Tibial nerve (tissue), 4 donors: ENCODE measurements at regions not wholly inside any gene's neighbourhood (a gene's known extent, or its start where the extent isn't known, plus 50 kb on each side); places are given as distances from the start of the nearest gene placed in this dataset.

Source experiments
- CTCF ChIP-seq, 5 experiments: fragments of 200-600 bp in 3 of 5; fragments of 450-650 bp in 2 of 5; sonication (generic) in 3 of 5; IDR thresholded peaks; one replicate each; pipeline ENCODE4 v1.5.1; 2016 to 2019; ENCODE audit warnings: antibody characterized with exemption in 5 of 5, mild to moderate bottlenecking in 3 of 5, moderate library complexity in 2 of 5
- EP300 ChIP-seq, 2 donors: sonication (generic); formaldehyde crosslinking; IDR thresholded peaks; one replicate each; pipeline ENCODE4 v1.6.1; 2017; ENCODE audit warnings: antibody characterized with exemption in 2 of 2, mild to moderate bottlenecking in 1 of 2
- POLR2A ChIP-seq, 2 donors: fragments of 450-650 bp; IDR thresholded peaks; one replicate each; pipeline ENCODE4 v1.6.1; 2017; ENCODE audit warnings: antibody characterized with exemption in 2 of 2, mild to moderate bottlenecking in 2 of 2, moderate library complexity in 2 of 2

- TF ChIP-seq CTCF (IDR thresholded peaks at IDR 0.05) = no peak
- no peak for TF ChIP-seq POLR2A (IDR thresholded peaks at IDR 0.05)
- no peak for TF ChIP-seq EP300 (IDR thresholded peaks at IDR 0.05)
These were observed 614.0 kb upstream of the ID2 start for GRCh38 chr2:8067784-8068336.
